Testis (tissue), 2 donors: ENCODE measurements at regions not wholly inside any gene's neighbourhood (a gene's known extent, or its start where the extent isn't known, plus 50 kb on each side); places are given as distances from the start of the nearest gene placed in this dataset.

ENCODE experiments used
- DNase-seq: peaks from one replicate; pipeline ENCODE4 v3.0.0-alpha.2; 2019
- H3K27ac ChIP-seq, 2 donors: fragments of 200-600 bp; sonication (generic); one replicate each; pipeline ENCODE4 v1.5.1; 2019
- H3K27me3 ChIP-seq: fragments of 200-600 bp; sonication (generic); one replicate; pipeline ENCODE4 v1.5.1; 2019
- H3K36me3 ChIP-seq: fragments of 200-600 bp; sonication (generic); one replicate; pipeline ENCODE4 v1.5.1; 2017; ENCODE audit warnings: low read depth; ENCODE audit errors: missing control alignments
- H3K4me1 ChIP-seq: fragments of 200-600 bp; sonication (generic); one replicate; pipeline ENCODE4 v1.5.1; 2019
- H3K4me3 ChIP-seq, 2 donors: fragments of 200-600 bp; sonication (generic); one replicate each; pipeline ENCODE4 v1.5.1; 2017 to 2019
- H3K9me3 ChIP-seq: fragments of 200-600 bp; sonication (generic); one replicate; pipeline ENCODE4 v1.5.1; 2017
- CTCF ChIP-seq, 3 experiments: fragments of 450-650 bp in 2 of 3; fragments of 200-600 bp in 1 of 3; sonication (generic) in 1 of 3; IDR thresholded peaks; one replicate each; pipeline ENCODE4 v1.5.1; 2016 to 2019; ENCODE audit warnings: antibody characterized with exemption in 3 of 3, mild to moderate bottlenecking in 2 of 3, moderate library complexity in 1 of 3
- POLR2A ChIP-seq: fragments of 450-650 bp; IDR thresholded peaks from one replicate; pipeline ENCODE4 v1.6.1; 2017; ENCODE audit warnings: antibody characterized with exemption, mild to moderate bottlenecking, moderate library complexity
- WGBS, 2 donors: methylation state at CpG; one replicate each; pipeline ENCODE4 v1.1.5; 2018; 5-methylcytosine and 5-hydroxymethylcytosine counted together
- intact Hi-C: fragments of 100-400 bp; cut with DNase I; formaldehyde crosslinking; loops from one replicate; pipeline ENCODE4 v1.15.1; 2023; ENCODE audit warnings: low total_unique reads

GRCh38 chr12:105453316-105453715 lies 122.8 kb downstream of the C12orf75 start:
- Histone ChIP-seq H3K27ac (no peak overlapping the region), H3K27me3 (no peaks in the 10 kb centered on the region), H3K4me3 (no peak overlapping the region), H3K9me3 (no peaks in the 10 kb centered on the region), H3K36me3 (no peaks in the 10 kb centered on the region), H3K4me1 (no peaks in the 10 kb centered on the region)
- no peak for DNase-seq
- TF ChIP-seq CTCF (IDR thresholded peaks at IDR 0.05) (no peak), POLR2A (no peak)
- WGBS, 2 donors: 88 to 93% methylated on average over 1 of the region's 1 CpG
- intact Hi-C loops: no loop called here

- 76 to 82% methylated on average over 3 to 4 of the region's 4 CpGs for WGBS, 2 donors
Measured at GRCh38 chr12:105454688-105455087, 124.2 kb downstream of the C12orf75 start.

GRCh38 chr12:105455261-105455660 lies 124.8 kb downstream of the C12orf75 start:
- H3K4me3 ChIP-seq: no peak overlapping the region
- no peaks in the 10 kb centered on the region for H3K27me3 ChIP-seq
- no peak overlapping the region for H3K27ac ChIP-seq
- no peaks in the 10 kb centered on the region for H3K9me3 ChIP-seq
- TF ChIP-seq CTCF (IDR thresholded peaks at IDR 0.05) (no peak), POLR2A (no peak)
- H3K36me3 ChIP-seq: no peaks in the 10 kb centered on the region
- intact Hi-C loops: no loop called here
- H3K4me1 ChIP-seq: no peaks in the 10 kb centered on the region
- WGBS, 2 donors: 83 to 98% methylated on average over 3 of the region's 3 CpGs
- no peak for DNase-seq

More at GRCh38 chr12:105454688-105455087, 124.2 kb downstream of the C12orf75 start:
- DNase-seq: no peak
- Histone ChIP-seq H3K9me3 (no peaks in the 10 kb centered on the region), H3K36me3 (no peaks in the 10 kb centered on the region), H3K27me3 (no peaks in the 10 kb centered on the region), H3K4me3 (no peak overlapping the region), H3K27ac (no peak overlapping the region), H3K4me1 (no peaks in the 10 kb centered on the region)
- no peak for TF ChIP-seq POLR2A
- TF ChIP-seq CTCF (IDR thresholded peaks at IDR 0.05): no peak
- intact Hi-C loops: no loop called here

- intact Hi-C loops: no loop called here
- no peak for TF ChIP-seq POLR2A
- no peak for TF ChIP-seq CTCF (IDR thresholded peaks at IDR 0.05)
- DNase-seq: no peak
- Histone ChIP-seq H3K27me3 (no peaks in the 10 kb centered on the region), H3K27ac (no peak overlapping the region), H3K4me3 (no peak overlapping the region), H3K4me1 (no peaks in the 10 kb centered on the region), H3K9me3 (no peaks in the 10 kb centered on the region), H3K36me3 (no peaks in the 10 kb centered on the region)
Measured at GRCh38 chr12:105457026-105457425, 126.5 kb downstream of the C12orf75 start.

GRCh38 chr12:105459760-105460330 lies 129.4 kb downstream of the C12orf75 start:
- H3K36me3 ChIP-seq: no peaks in the 10 kb centered on the region
- no peak overlapping the region for H3K4me3 ChIP-seq
- TF ChIP-seq CTCF (IDR thresholded peaks at IDR 0.05): no peak
- no peaks in the 10 kb centered on the region for H3K9me3 ChIP-seq
- 68 to 72% methylated on average over 4 to 6 of the region's 6 CpGs for WGBS, 2 donors
- DNase-seq: no peak
- intact Hi-C loops: no loop called here
- no peaks in the 10 kb centered on the region for H3K4me1 ChIP-seq
- H3K27me3 ChIP-seq: no peaks in the 10 kb centered on the region
- H3K27ac ChIP-seq: no peak overlapping the region
